HEK293T (cell line): ENCODE measurements at regions not wholly inside any gene's neighbourhood (a gene's known extent, or its start where the extent isn't known, plus 50 kb on each side); places are given as distances from the start of the nearest gene placed in this dataset.

Source experiments
- ARNT ChIP-seq: fragments of 450-650 bp; IDR thresholded peaks from 2 replicates; pipeline ENCODE4 v1.6.1; 2017; ENCODE audit warnings: mild to moderate bottlenecking
- BHLHE40 ChIP-seq: fragments of 450-650 bp; IDR thresholded peaks from 2 replicates; pipeline ENCODE4 v1.6.1; 2016; ENCODE audit warnings: mild to moderate bottlenecking, moderate library complexity, borderline replicate concordance
- FOXM1 ChIP-seq: fragments of 450-650 bp; IDR thresholded peaks from 2 replicates; pipeline ENCODE4 v1.6.1; 2017; ENCODE audit warnings: mild to moderate bottlenecking, borderline replicate concordance
- SUZ12 ChIP-seq: fragments of 450-650 bp; IDR thresholded peaks from 2 replicates; pipeline ENCODE4 v1.6.1; 2016; ENCODE audit warnings: mild to moderate bottlenecking
- ZNF384 ChIP-seq: fragments of 450-650 bp; IDR thresholded peaks from 2 replicates; pipeline ENCODE4 v1.6.1; 2016

GRCh38 chr10:110382695-110383094 lies 78.0 kb upstream of the SMNDC1 start:
- TF ChIP-seq SUZ12: no peak
- no peak for TF ChIP-seq BHLHE40
- no peak for TF ChIP-seq ARNT
- TF ChIP-seq FOXM1: no peak
- no peak for TF ChIP-seq ZNF384
